Tibial nerve (tissue), 3 donors: ENCODE measurements at regions not wholly inside any gene's neighbourhood (a gene's known extent, or its start where the extent isn't known, plus 50 kb on each side); places are given as distances from the start of the nearest gene placed in this dataset.
"Not testable (repeated sequence)": the region's sequence is repeated elsewhere in the genome, so short reads cannot be mapped to it uniquely, and the experiment has no call there.

ENCODE experiments used
- POLR2A ChIP-seq, 2 donors: fragments of 450-650 bp; IDR thresholded peaks; one replicate each; pipeline ENCODE4 v1.6.1; 2017; ENCODE audit warnings: antibody characterized with exemption in 2 of 2, mild to moderate bottlenecking in 2 of 2, moderate library complexity in 2 of 2
- TF ChIP-seq, protein P1 (sequence below), 5 experiments: fragments of 200-600 bp in 3 of 5; fragments of 450-650 bp in 2 of 5; sonication (generic) in 3 of 5; IDR thresholded peaks; one replicate each; pipeline ENCODE4 v1.5.1; 2016 to 2019; ENCODE audit warnings: antibody characterized with exemption in 5 of 5, mild to moderate bottlenecking in 3 of 5, moderate library complexity in 2 of 5

DNA sequence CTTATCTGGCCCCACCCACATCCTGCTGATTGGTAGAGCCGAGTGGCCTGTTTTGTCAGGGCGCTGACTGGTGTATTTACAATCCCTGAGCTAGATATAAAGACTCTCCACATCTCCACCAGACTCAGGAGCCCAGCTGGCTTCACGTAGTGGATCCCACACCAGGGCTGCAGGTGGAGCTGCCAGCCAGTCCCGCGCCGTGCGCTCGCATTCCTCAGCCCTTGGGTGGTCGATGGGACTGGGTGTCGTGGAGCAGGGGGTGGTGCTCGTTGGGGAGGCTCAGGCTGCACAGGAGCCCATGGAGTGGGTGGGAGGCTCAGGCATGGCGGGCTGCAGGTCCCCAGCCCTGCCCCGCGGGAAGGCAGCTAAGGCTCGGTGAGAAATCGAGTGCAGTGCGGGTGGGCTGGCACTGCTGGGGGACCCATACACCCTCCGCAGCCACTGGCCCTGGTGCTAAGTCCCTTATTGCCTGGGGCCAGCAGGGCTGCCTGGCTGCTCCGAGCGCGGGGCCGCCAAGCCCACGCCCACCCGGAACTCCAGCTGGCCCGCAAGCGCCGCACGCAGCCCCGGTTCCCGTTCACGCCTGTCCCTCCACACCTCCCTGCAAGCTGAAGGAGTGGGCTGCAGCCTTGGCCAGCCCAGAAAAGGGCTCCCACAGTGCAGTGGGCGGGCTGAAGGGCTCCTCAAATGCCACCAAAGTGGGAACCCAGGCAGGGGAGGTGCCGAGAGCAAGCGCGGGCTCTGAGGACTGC lies 97.4 kb upstream of the MALRD1 start:
- TF ChIP-seq, protein P1, sequence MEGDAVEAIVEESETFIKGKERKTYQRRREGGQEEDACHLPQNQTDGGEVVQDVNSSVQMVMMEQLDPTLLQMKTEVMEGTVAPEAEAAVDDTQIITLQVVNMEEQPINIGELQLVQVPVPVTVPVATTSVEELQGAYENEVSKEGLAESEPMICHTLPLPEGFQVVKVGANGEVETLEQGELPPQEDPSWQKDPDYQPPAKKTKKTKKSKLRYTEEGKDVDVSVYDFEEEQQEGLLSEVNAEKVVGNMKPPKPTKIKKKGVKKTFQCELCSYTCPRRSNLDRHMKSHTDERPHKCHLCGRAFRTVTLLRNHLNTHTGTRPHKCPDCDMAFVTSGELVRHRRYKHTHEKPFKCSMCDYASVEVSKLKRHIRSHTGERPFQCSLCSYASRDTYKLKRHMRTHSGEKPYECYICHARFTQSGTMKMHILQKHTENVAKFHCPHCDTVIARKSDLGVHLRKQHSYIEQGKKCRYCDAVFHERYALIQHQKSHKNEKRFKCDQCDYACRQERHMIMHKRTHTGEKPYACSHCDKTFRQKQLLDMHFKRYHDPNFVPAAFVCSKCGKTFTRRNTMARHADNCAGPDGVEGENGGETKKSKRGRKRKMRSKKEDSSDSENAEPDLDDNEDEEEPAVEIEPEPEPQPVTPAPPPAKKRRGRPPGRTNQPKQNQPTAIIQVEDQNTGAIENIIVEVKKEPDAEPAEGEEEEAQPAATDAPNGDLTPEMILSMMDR (IDR thresholded peaks at IDR 0.05), result not testable (repeated sequence)
- not testable (repeated sequence) for TF ChIP-seq POLR2A (IDR thresholded peaks at IDR 0.05)
